Suprapubic skin (tissue), 3 donors: ENCODE measurements at regions not wholly inside any gene's neighbourhood (a gene's known extent, or its start where the extent isn't known, plus 50 kb on each side); places are given as distances from the start of the nearest gene placed in this dataset.
"Not testable (repeated sequence)": the region's sequence is repeated elsewhere in the genome, so short reads cannot be mapped to it uniquely, and the experiment has no call there.

ENCODE experiments used
- CTCF ChIP-seq, 2 donors: fragments of 200-600 bp in 1 of 2; fragments of 450-650 bp in 1 of 2; sonication (generic) in 1 of 2; IDR thresholded peaks; one replicate each; pipeline ENCODE4 v1.5.1; 2016 to 2019; ENCODE audit warnings: antibody characterized with exemption in 2 of 2, mild to moderate bottlenecking in 1 of 2, moderate library complexity in 1 of 2
- POLR2A ChIP-seq, 2 donors: fragments of 450-650 bp; IDR thresholded peaks; one replicate each; pipeline ENCODE4 v1.6.1; 2017; ENCODE audit warnings: antibody characterized with exemption in 2 of 2, mild to moderate bottlenecking in 2 of 2, moderate library complexity in 2 of 2

DNA sequence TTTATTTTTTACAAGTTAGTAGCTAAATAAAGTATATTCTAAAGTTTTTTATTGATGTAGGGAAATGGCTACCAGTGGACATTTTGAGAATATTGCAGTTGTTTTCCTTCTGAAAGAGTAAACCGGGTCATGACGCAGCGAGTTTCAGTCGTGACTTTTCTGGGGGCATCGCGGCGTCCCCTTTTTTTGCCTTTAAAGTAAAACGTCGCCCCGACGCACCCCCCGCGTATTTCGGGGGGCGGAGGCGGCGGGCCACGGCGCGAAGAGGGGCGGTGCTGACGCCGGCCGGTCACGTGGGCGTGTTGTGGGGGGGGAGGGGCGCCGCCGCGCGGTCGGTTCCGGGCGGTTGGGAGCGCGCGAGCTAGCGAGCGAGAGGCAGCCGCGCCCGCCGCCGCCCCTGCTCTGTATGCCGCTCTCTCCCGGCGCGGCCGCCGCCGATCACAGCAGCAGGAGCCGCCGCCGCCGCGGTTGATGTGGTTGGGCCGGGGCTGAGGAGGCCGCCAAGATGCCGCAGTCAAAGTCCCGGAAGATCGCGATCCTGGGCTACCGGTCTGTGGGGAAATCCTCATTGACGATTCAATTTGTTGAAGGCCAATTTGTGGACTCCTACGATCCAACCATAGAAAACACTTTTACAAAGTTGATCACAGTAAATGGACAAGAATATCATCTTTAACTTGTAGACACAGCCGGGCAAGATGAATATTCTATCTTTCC, 57.5 kb downstream of the SYT15B start:
- not testable (repeated sequence) for TF ChIP-seq CTCF (IDR thresholded peaks at IDR 0.05)
- TF ChIP-seq POLR2A (IDR thresholded peaks at IDR 0.05) = peak in 1 of 2 donors; percentile 13
